ENCODE measurements at regions not wholly inside any gene's neighbourhood (a gene's known extent, or its start where the extent isn't known, plus 50 kb on each side); places are given as distances from the start of the nearest gene placed in this dataset.

GRCh38 chr7:68309806-68310205 is 1288.5 kb upstream of the AUTS2 start:
- no peak for TF ChIP-seq CTCF (conservative IDR thresholded peaks at IDR 0.05; ENCODE audit: low read depth, low read length)
- no peak for TF ChIP-seq EZH2 (IDR thresholded peaks at IDR 0.05; ENCODE audit: borderline replicate concordance, low read depth, low read length, poor library complexity, severe bottlenecking)

Measured in A673 (cell line).